GM12873 (cell line): ENCODE measurements at regions not wholly inside any gene's neighbourhood (a gene's known extent, or its start where the extent isn't known, plus 50 kb on each side); places are given as distances from the start of the nearest gene placed in this dataset.

ENCODE experiments used
- CTCF ChIP-seq: IDR thresholded peaks from 2 replicates; pipeline ENCODE4 v1.5.1; 2012; ENCODE audit warnings: low read depth, mild to moderate bottlenecking, moderate library complexity, low read length, control low read depth; ENCODE audit not compliant: insufficient read depth; ENCODE audit errors: missing control alignments

DNA sequence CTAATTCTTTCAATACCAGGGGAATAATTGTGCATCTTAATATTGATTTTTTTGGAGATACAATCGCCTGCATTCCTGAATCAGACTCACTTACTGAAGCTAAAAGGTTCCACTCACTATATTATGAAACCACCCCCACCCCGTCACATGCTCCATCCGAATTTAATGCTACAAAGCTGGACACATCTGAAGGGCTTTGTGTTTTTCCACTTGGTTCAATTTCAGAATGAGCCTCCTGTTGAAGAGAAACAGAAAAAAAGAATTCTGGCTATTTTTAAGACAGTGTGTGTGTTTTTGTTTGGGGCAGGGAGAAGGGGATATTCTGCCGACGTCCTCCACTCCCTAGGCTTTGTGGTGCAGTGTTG is 165.5 kb upstream of the TBX20 start:
- TF ChIP-seq CTCF: no peak

DNA sequence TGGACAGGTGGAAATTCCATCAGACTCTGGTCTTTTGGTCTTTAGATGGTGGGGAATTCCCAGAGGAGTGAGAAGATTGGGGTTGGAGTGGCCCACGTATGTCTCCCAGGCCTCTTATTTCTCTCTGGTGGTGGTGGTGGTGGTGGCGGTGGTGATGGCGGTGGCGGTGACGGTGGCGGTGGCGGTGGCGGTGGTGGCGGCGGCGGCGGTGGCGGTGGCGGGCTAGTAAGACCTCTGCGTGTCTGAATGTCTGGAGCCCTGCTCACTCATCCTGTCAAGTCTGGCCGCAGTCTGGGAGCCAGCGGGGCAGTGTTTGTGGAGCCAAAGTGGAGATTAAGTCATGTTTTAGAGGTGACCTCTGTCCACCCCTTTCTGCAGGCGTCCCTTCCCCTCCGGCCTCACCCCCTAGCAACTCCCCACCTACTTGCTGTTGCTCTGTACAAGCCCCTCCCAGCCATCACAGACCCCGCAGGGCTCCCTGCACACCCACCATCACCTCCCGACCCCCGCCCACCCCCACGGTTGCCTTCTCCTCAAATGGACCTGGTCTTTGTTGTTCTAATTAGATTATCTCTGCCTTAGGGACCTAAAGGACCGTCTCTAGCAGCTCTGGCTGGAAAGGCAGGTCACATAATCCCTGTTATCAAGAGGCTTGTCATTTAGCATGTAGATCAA is 165.0 kb upstream of the TBX20 start:
- TF ChIP-seq CTCF: no peak

DNA sequence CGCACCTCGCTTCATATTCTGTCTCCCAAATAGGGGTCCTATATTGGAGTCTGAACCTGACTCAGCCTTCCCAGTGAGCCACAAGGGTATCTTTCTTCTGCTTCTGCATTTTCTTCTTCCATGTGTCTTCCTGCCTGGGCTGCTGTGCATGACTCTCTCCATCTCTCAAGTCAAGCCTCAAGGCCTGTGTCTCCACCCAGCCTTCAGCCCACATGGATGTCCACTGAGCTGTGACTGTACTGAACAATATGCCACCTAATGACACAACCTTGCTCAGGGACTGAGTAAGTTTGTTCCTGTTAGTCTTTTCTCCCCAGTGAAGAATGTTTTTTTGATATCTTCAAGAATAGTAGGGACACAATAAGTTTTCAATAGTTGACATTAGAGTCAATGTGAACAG is 162.7 kb upstream of the TBX20 start:
- TF ChIP-seq CTCF: no peak

DNA sequence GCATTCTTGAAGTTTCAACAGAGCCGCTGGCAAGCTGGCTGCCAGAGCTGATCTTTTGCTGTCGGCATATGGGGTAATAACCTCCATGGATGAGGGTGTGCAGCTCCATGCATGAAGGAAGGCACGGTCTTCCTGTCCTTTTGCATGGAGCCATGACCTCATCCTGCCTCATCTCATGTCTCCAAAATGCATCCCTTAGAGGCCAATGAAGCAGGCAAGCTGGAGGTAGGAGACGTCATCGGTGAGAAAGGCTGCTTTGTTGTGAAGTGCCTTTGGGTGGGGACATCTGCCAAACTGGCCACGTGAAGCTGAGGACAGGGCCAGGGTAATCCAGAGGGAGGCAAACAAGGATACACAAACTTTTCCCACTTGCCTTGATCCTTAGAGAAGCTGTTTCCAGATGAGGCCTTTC is 161.5 kb upstream of the TBX20 start:
- no peak for TF ChIP-seq CTCF

DNA sequence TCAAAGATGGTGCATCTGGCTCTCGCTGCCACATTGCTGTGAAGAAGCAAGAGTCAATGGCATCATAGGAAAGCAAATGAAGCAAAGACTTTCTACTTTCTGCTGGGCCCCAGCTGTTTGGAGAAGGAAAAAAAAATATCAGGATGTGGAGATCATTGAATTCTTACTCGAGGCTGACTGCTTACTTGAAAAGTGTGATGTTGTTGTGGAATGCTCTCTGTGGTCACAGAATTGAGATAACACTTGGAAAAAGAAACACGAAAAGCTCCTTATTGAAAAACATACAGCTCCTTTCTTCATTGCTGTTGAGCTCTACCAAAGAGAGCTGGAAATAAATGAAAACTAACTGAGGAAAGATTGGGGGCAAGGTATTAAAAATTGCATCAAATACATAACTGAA is 157.4 kb upstream of the TBX20 start:
- no peak for TF ChIP-seq CTCF

GRCh38 chr7:35405461-35405860 is 151.6 kb upstream of the TBX20 start:
- no peak for TF ChIP-seq CTCF

DNA sequence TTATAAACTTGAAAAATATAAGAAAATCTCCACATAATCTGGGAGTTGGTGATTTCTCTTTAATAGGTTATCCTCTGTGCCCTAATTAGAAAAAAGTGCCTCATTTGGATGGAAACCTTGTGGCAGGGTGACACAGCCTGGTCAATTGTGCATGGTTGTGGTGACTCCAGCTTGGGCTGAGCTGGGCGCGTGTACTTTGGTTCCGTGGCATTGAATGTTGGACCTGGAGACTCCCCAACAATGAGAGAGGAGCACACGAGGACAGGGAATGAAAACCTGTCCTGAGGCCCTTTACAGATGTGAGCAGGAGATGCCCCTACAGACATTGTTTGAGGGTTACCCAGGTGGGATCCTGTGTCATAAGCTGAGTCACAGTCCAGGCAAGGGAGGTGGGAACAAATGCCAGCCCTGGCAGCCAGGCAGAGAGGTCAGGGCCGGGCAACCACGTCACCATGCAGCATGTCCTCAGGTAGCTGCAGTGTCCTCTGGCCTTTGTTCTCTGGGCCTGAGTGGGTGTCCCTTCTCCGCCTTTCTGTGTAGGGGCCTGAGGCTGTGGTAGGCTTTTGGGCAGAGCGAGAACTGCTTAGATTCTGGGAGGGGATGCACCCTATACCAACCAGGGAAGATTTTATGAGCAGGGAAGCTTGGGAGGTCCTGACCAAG is 147.4 kb upstream of the TBX20 start:
- no peak for TF ChIP-seq CTCF
